ENCODE measurements at regions not wholly inside any gene's neighbourhood (a gene's known extent, or its start where the extent isn't known, plus 50 kb on each side); places are given as distances from the start of the nearest gene placed in this dataset.

GRCh38 chr18:22278798-22279197 is 109.4 kb downstream of the GATA6 start:
- no peak for DNase-seq
- WGBS (ENCODE audit: low lambda C conversion rate): 33% methylated on average over 1 of the region's 1 CpG
- POLR2A ChIA-PET: no interaction called here
- Histone ChIP-seq H3K4me1 (ENCODE audit: control insufficient read depth in 1 of 2, insufficient read depth in 2 of 2, low read depth in 1 of 2, low read length in 1 of 2) (no peaks in the 10 kb centered on the region), H3K4me3 (ENCODE audit: low read depth in 2 of 2, low read length in 1 of 2) (no peak overlapping the region), H3K36me3 (replicated peaks in 1 of 2; ENCODE audit: control insufficient read depth in 1 of 2, insufficient read depth in 2 of 2, low read length in 1 of 2) (no peaks in the 10 kb centered on the region), H3K9me2 (no peaks in the 10 kb centered on the region), H4K20me1 (ENCODE audit: insufficient read depth) (no peaks in the 10 kb centered on the region), H3F3A (replicated peaks; ENCODE audit: insufficient read depth) (no peaks in the 10 kb centered on the region), H3K27me3 (ENCODE audit: insufficient read depth) (no peaks in the 10 kb centered on the region), H3K9ac (no peak overlapping the region), H2AFZ (ENCODE audit: low read depth) (no peak overlapping the region), H3K79me2 (ENCODE audit: insufficient read depth) (no peaks in the 10 kb centered on the region), H3K27ac (ENCODE audit: low read depth in 2 of 2, low read length in 1 of 2) (no peak overlapping the region), H3K9me3 (no peaks in the 10 kb centered on the region), H3K4me2 (no peak overlapping the region)
- CTCF ChIA-PET: no interaction called here
- no peak for TF ChIP-seq NRF1 (IDR thresholded peaks at IDR 0.05; ENCODE audit: low read depth, low read length)

- DNase-seq: no peak
- no peak overlapping the region for H3K9ac ChIP-seq
- no peak overlapping the region for H3K4me2 ChIP-seq
- POLR2A ChIA-PET: no interaction called here
- no peaks in the 10 kb centered on the region for H3F3A ChIP-seq (replicated peaks; ENCODE audit: insufficient read depth)
- no peaks in the 10 kb centered on the region for H3K36me3 ChIP-seq (replicated peaks in 1 of 2; ENCODE audit: control insufficient read depth in 1 of 2, insufficient read depth in 2 of 2, low read length in 1 of 2)
- H3K4me3 ChIP-seq (ENCODE audit: low read depth in 2 of 2, low read length in 1 of 2): no peak overlapping the region
- H3K27me3 ChIP-seq (ENCODE audit: insufficient read depth): no peaks in the 10 kb centered on the region
- no peak for TF ChIP-seq PBX3 (IDR thresholded peaks at IDR 0.05)
- CTCF ChIA-PET: no interaction called here
- H4K20me1 ChIP-seq (ENCODE audit: insufficient read depth): no peaks in the 10 kb centered on the region
- H3K9me3 ChIP-seq: no peaks in the 10 kb centered on the region
- no peak overlapping the region for H2AFZ ChIP-seq (ENCODE audit: low read depth)
- WGBS (ENCODE audit: low lambda C conversion rate): 50% methylated on average over 12 of the region's 12 CpGs
- no peaks in the 10 kb centered on the region for H3K79me2 ChIP-seq (ENCODE audit: insufficient read depth)
- H3K9me2 ChIP-seq: no peaks in the 10 kb centered on the region
- no peak overlapping the region for H3K27ac ChIP-seq (ENCODE audit: low read depth in 2 of 2, low read length in 1 of 2)
- H3K4me1 ChIP-seq (ENCODE audit: control insufficient read depth in 1 of 2, insufficient read depth in 2 of 2, low read depth in 1 of 2, low read length in 1 of 2): no peaks in the 10 kb centered on the region
These were observed 108.4 kb downstream of the GATA6 start for GRCh38 chr18:22277758-22278157.

DNA sequence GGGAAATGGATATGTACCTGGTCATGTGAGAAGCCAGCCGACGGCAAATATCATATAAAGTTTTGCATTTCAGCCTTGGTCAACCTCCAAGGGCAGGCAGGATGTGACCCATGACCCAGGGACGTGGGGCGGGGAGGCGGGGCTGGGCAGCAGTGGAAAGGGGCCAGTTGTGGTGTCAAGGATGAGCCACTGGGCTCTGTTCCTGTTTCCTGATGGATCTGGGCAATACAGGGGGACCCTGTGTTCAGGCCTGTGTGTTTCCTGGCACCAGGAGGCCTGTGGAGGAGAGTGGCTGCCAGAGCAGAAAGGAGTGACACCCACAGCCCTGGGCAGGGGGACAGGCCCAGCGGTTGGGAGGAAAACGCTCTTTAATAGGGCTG is 106.9 kb downstream of the GATA6 start:
- WGBS (ENCODE audit: low lambda C conversion rate): 20% methylated on average over 6 of the region's 7 CpGs
- H3K79me2 ChIP-seq (ENCODE audit: insufficient read depth): no peaks in the 10 kb centered on the region
- H3K4me3 ChIP-seq (ENCODE audit: low read depth in 2 of 2, low read length in 1 of 2): no peak overlapping the region
- H2AFZ ChIP-seq (ENCODE audit: low read depth): no peak overlapping the region
- H3K9me2 ChIP-seq: no peaks in the 10 kb centered on the region
- H3F3A ChIP-seq (replicated peaks; ENCODE audit: insufficient read depth): no peaks in the 10 kb centered on the region
- no peak for DNase-seq
- TF ChIP-seq, protein P1, sequence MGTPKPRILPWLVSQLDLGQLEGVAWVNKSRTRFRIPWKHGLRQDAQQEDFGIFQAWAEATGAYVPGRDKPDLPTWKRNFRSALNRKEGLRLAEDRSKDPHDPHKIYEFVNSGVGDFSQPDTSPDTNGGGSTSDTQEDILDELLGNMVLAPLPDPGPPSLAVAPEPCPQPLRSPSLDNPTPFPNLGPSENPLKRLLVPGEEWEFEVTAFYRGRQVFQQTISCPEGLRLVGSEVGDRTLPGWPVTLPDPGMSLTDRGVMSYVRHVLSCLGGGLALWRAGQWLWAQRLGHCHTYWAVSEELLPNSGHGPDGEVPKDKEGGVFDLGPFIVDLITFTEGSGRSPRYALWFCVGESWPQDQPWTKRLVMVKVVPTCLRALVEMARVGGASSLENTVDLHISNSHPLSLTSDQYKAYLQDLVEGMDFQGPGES (IDR thresholded peaks at IDR 0.05; ENCODE audit: low read depth, low read length): no peak
- TF ChIP-seq CHD2 (IDR thresholded peaks at IDR 0.05; ENCODE audit: low read length, partially characterized antibody) (no peak), SMC3 (IDR thresholded peaks at IDR 0.05; ENCODE audit: low read depth, low read length) (no peak), RAD21 (IDR thresholded peaks at IDR 0.05; ENCODE audit: low read length) (no peak), FOSL2 (IDR thresholded peaks at IDR 0.05; ENCODE audit: borderline replicate concordance, low read depth) (no peak), FOXM1 (IDR thresholded peaks at IDR 0.05; ENCODE audit: low read depth) (no peak), PBX3 (IDR thresholded peaks at IDR 0.05) (no peak), RFX5 (IDR thresholded peaks at IDR 0.05; ENCODE audit: low read length) (no peak), FOXJ3 (CRISPR knock-in tag; IDR thresholded peaks at IDR 0.05) (no peak)
- TF ChIP-seq, protein P2, sequence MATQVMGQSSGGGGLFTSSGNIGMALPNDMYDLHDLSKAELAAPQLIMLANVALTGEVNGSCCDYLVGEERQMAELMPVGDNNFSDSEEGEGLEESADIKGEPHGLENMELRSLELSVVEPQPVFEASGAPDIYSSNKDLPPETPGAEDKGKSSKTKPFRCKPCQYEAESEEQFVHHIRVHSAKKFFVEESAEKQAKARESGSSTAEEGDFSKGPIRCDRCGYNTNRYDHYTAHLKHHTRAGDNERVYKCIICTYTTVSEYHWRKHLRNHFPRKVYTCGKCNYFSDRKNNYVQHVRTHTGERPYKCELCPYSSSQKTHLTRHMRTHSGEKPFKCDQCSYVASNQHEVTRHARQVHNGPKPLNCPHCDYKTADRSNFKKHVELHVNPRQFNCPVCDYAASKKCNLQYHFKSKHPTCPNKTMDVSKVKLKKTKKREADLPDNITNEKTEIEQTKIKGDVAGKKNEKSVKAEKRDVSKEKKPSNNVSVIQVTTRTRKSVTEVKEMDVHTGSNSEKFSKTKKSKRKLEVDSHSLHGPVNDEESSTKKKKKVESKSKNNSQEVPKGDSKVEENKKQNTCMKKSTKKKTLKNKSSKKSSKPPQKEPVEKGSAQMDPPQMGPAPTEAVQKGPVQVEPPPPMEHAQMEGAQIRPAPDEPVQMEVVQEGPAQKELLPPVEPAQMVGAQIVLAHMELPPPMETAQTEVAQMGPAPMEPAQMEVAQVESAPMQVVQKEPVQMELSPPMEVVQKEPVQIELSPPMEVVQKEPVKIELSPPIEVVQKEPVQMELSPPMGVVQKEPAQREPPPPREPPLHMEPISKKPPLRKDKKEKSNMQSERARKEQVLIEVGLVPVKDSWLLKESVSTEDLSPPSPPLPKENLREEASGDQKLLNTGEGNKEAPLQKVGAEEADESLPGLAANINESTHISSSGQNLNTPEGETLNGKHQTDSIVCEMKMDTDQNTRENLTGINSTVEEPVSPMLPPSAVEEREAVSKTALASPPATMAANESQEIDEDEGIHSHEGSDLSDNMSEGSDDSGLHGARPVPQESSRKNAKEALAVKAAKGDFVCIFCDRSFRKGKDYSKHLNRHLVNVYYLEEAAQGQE (IDR thresholded peaks at IDR 0.05; ENCODE audit: low read depth, low read length): no peak
- TF ChIP-seq, protein P3, sequence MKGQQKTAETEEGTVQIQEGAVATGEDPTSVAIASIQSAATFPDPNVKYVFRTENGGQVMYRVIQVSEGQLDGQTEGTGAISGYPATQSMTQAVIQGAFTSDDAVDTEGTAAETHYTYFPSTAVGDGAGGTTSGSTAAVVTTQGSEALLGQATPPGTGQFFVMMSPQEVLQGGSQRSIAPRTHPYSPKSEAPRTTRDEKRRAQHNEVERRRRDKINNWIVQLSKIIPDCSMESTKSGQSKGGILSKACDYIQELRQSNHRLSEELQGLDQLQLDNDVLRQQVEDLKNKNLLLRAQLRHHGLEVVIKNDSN (IDR thresholded peaks at IDR 0.05; ENCODE audit: borderline replicate concordance, low read depth): no peak
- H3K27ac ChIP-seq (ENCODE audit: low read depth in 2 of 2, low read length in 1 of 2): no peak overlapping the region
- no peaks in the 10 kb centered on the region for H3K36me3 ChIP-seq (replicated peaks in 1 of 2; ENCODE audit: control insufficient read depth in 1 of 2, insufficient read depth in 2 of 2, low read length in 1 of 2)
- no peaks in the 10 kb centered on the region for H4K20me1 ChIP-seq (ENCODE audit: insufficient read depth)
- no peaks in the 10 kb centered on the region for H3K9me3 ChIP-seq
- no peaks in the 10 kb centered on the region for H3K4me1 ChIP-seq (ENCODE audit: control insufficient read depth in 1 of 2, insufficient read depth in 2 of 2, low read depth in 1 of 2, low read length in 1 of 2)
- H3K27me3 ChIP-seq (ENCODE audit: insufficient read depth): no peaks in the 10 kb centered on the region; the same call in 1 of the 2 replicates
- ChIA-PET POLR2A (no interaction called here), CTCF (no interaction called here)
- no peak overlapping the region for H3K9ac ChIP-seq
- H3K4me2 ChIP-seq: no peak overlapping the region

Measured in SK-N-SH (cell line).